AG04449 (cell line): ENCODE measurements at regions not wholly inside any gene's neighbourhood (a gene's known extent, or its start where the extent isn't known, plus 50 kb on each side); places are given as distances from the start of the nearest gene placed in this dataset.

Experiments used
- CTCF ChIA-PET: fragments of 350-600 bp; formaldehyde crosslinking; extraction: SDS; loops from one replicate; lab custom pipeline; 2021; ENCODE audit warnings: antibody characterized with exemption; lab: Yijun Ruan, JAX
- POLR2A ChIA-PET: fragments of 400-600, 350-600 bp; formaldehyde crosslinking; extraction: SDS; loops from one replicate; lab custom pipeline; 2020; ENCODE audit warnings: antibody characterized with exemption, inconsistent platforms; lab: Yijun Ruan, JAX
- DNase-seq: peaks from one replicate; pipeline ENCODE4 v3.0.0-alpha.2; 2010; ENCODE audit warnings: low read depth, low spot score
- H3K4me3 ChIP-seq: 2 replicates; pipeline ENCODE4 v1.5.1; 2011; ENCODE audit warnings: low read depth, mild to moderate bottlenecking, control low read depth, low read length
- TF ChIP-seq, protein P1 (sequence below): IDR thresholded peaks from one replicate; pipeline ENCODE4 v1.5.1; 2011; ENCODE audit warnings: mild to moderate bottlenecking, moderate library complexity, low read length, control low read depth, inconsistent platforms; ENCODE audit not compliant: insufficient read depth; ENCODE audit errors: missing control alignments

DNA sequence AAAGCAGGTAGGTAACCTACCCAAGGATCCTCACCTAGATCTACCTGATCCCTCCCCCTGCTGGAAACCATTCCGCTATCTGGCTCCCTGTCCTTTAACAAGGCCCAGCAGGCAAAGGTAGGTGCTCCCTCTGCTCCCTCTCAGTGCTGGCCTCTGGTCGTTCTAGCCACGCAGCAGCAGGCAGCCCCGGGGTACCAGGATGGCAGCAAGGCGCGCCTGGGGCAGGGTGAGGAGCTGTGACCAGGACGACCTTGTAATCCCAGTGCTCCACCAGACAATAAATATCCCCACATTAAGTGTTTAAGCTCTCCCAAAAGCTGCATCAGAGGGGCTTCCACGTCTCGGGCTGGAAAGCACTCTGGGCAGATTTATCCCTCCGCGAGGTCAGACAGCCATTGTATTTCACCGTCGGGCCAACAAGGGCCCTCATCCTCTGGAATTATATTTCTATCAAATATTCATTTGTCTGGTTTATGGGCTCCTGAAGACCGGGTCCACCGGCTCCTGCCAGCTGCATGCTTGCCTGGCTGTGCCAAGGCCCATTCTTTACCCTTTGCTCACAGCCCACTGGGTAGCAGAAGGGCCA lies 81.3 kb downstream of the CHST1 start:
- POLR2A ChIA-PET, result no interaction called here
- TF ChIP-seq, protein P1, sequence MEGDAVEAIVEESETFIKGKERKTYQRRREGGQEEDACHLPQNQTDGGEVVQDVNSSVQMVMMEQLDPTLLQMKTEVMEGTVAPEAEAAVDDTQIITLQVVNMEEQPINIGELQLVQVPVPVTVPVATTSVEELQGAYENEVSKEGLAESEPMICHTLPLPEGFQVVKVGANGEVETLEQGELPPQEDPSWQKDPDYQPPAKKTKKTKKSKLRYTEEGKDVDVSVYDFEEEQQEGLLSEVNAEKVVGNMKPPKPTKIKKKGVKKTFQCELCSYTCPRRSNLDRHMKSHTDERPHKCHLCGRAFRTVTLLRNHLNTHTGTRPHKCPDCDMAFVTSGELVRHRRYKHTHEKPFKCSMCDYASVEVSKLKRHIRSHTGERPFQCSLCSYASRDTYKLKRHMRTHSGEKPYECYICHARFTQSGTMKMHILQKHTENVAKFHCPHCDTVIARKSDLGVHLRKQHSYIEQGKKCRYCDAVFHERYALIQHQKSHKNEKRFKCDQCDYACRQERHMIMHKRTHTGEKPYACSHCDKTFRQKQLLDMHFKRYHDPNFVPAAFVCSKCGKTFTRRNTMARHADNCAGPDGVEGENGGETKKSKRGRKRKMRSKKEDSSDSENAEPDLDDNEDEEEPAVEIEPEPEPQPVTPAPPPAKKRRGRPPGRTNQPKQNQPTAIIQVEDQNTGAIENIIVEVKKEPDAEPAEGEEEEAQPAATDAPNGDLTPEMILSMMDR, result no peak
- CTCF ChIA-PET, result no interaction called here
- no peak overlapping the region for H3K4me3 ChIP-seq
- DNase-seq, result no peak

DNA sequence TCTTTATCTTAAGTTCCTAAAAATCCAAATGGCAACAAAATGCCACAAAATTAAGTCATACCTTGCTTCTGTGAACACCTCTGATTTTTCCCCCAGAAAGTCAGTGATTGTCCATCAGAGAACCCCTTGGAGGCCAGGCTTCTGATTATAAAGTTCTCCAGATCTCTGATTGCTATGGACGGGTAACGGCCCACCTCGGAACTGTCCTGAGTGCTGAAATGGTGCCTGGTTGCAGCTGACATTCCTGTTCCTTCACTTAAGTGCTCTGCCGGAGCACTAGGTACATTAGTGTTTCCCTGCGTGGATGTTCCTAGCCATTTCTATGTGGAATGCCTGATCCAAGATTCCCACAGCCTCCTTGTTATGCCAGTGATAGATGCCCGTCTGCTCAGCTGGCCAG lies 85.0 kb downstream of the CHST1 start:
- H3K4me3 ChIP-seq, result no peak overlapping the region
- TF ChIP-seq, protein P1, result no peak
- CTCF ChIA-PET, result no interaction called here
- POLR2A ChIA-PET, result no interaction called here
- DNase-seq, result no peak

DNA sequence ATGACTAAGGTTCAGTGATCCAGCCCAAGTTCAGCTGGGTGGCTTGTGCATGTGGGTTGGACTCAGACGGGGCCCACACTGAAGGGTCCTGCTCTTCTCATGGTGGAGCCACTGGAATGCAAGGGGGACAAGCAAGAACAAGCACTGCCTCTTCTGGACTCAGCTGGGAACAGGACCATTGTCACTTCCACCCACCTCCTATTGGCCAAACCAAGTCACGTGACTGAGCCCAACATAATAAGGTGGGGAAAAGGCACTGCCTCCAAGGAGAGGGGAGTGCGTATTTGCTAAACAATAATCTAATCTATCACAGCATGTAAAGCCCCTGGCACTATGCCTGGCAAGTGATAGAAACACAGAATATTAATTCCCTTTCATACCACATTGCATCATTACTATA lies 87.1 kb downstream of the CHST1 start:
- ChIA-PET CTCF (no interaction called here), POLR2A (no interaction called here)
- TF ChIP-seq, protein P1, result no peak
- no peak overlapping the region for H3K4me3 ChIP-seq
- DNase-seq, result no peak

DNA sequence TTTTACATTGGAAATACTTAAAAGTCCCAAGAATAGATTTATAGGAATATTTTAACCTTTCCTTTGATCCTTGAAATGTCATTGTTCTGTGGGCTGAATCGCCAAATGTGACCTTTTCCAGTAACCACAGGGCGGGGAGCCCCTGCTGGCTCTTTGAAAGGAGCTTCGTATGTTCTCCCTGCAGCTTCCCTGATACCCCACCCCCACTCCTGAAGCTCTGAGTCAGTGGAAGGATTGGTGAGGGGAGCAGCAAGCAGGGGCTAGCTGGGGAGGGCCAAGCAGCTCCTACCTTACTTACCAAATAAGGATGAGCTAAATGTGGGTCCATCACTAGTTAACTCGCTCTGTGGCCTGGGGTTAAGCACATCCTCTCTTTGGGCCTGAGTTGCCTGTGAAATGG lies 87.7 kb downstream of the CHST1 start:
- no peak for DNase-seq
- TF ChIP-seq, protein P1, result no peak
- ChIA-PET CTCF (no interaction called here), POLR2A (no interaction called here)
- H3K4me3 ChIP-seq, result no peak overlapping the region

DNA sequence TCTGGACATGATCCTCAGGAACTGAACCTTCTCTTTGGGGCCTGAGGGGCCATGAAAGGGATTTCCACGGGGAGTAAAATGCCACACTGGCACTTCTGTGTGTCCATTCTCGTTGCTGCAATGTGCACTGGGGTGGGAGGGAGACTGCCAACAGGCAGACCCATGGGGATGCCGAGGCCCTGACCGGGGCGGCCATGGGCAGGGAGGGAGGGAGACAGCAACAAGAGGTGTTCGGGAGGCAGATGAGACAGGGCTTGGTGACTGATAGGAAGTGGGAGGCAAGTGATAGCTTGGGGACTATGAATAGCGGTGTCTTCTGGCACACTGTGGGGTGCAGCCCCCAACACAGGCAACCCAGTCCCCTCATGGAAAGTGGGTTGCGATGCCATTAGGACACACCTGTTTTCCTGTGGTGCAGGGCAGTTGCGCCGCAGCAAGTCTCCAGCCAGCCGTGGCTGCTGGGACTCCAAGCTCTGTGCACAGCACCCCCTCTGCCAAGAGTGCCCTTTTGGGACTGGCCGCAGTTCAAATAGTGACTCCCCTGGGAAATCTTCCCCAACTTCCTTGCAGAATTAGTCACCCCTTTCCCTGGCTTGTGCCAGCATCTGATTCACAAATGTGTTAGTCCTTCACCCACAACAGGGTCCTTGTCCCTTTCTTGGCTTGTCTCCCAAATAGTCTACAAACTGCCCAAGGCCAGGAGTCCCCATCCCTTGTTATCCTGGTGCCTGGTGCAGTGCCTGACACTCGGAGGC lies 88.8 kb downstream of the CHST1 start:
- no peak for DNase-seq
- TF ChIP-seq, protein P1, result no peak
- POLR2A ChIA-PET, result no interaction called here
- CTCF ChIA-PET, result no interaction called here
- no peak overlapping the region for H3K4me3 ChIP-seq

DNA sequence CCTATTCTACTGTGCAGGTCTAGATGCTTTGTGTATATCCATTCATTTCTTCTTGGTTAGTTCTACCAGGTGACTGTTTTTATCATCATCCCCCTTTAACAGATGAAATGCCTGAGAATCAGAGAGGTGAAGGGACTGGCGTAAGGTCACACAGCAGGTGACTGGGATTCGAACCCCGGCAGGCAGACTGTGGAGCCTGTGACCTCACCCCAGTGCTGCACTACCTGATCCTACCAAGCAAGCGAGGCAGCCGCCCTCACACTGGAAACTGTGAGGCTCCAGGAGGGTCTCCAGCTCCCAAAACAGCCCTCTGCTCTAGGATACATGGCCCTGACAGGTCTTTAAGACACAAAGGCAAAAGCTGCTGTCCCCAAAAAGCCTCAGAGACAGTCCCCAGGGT lies 91.7 kb downstream of the CHST1 start:
- no peak for DNase-seq
- CTCF ChIA-PET, result no interaction called here
- POLR2A ChIA-PET, result no interaction called here
- no peak overlapping the region for H3K4me3 ChIP-seq
- TF ChIP-seq, protein P1, result no peak
